ENCODE measurements at regions not wholly inside any gene's neighbourhood (a gene's known extent, or its start where the extent isn't known, plus 50 kb on each side); places are given as distances from the start of the nearest gene placed in this dataset.
A peak's percentile ranks its signal among the peaks of the same experiment; 100 is the strongest.
"Not testable (repeated sequence)": the region's sequence is repeated elsewhere in the genome, so short reads cannot be mapped to it uniquely, and the experiment has no call there.

DNA sequence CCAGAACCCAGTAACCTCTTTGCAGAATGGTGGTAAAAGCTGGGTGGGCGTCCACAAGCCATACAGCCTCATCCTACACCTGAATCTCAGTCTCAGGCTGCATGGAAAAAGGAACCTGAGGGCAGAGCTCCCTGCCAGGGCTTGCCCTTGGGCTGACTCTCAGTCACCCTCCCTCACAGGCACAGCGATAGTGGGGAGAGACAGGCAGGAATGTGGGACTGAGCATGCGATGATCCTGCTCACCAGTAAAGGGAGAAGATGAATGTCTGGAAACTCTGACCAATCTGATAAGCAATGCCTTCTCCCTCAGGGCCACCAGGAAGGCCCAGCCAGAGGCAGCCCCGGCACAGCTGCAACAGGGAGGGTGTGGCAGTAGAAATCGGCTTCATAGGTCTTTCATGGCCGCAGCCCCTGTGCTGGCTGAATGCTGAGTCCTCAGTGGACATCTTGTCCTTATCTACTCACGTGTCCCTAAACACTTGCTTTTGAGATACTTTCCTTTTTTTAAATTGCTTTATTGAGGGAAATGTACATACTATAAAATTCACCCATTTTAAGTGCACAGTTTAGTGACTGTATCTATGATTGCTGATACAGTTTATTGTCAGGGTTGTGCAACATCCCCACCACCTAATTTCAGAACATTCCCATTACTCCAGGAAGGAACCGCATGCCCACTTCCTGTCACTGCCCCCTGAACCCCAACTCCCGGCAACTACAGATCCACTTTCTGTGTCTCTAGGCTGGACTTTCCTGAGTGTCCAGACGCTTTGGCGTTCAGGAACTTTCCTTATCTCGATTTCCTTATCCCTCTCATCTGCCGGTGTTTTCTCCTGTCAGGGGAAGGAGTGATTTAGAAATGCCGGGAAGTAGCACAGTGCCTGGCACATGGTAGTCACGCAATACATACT is 258.1 kb downstream of the PCNX1 start:
- DNase-seq = no peak

DNA sequence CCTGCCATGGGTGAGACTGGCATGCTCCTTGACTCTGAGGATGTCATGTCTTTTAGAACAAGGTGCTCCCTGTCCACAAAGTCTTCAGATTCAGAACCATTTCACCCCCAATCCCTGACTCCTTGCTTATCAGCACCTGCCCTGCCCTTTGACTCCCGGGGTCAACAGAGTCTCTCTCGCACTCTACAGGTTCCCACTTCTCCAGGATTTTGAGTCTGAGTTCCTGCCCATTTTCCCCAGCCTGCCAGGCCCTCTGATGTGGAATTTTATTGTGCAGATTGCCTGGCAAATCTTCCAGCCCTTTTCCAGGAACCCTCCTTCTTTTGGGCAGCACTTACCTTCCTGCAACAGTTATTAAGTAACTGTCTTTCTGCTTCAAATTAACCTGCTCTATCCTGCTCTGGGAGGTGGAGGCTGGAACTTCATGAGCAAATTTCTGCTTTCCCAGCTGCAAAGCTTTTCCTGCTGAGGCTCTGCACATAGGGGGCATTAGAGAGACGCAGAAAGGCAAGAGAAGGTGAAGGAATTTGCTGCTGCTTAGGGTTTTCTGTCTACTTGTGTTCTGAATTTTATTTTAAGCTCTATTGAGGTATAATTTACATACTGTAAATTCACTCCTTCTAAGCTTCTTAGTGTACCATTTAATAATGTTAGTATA is 259.1 kb downstream of the PCNX1 start:
- peak; percentile 18 for DNase-seq

DNA sequence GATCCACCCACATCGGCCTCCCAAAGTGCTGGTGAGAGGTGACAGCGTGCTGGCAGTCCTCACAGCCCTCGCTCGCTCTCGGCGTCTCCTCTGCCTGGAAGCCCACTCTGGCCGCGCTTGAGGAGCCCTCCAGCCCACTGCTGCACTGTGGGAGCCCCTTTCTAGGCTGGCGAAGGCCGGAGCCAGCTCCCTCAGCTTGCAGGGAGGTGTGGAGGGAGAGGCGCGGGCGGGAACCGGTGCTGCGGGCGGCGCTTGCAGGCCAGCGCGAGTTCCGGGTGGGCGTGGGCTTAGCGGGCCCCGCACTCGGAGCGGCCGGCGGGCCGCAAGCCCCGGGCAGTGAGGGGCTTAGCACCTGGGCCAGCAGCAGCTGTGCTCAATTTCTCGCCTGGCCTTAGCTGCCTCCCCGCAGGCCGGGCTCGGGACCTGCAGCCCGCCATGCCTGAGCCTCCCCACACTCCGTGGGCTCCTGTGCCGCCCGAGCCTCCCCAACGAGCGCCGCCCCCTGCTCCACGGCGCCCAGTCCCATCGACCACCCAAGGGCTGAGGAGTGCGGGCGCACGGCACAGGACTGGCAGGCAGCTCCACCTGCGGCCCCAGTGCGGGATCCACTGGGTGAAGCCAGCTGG is 260.2 kb downstream of the PCNX1 start:
- DNase-seq = not testable (repeated sequence)

DNA sequence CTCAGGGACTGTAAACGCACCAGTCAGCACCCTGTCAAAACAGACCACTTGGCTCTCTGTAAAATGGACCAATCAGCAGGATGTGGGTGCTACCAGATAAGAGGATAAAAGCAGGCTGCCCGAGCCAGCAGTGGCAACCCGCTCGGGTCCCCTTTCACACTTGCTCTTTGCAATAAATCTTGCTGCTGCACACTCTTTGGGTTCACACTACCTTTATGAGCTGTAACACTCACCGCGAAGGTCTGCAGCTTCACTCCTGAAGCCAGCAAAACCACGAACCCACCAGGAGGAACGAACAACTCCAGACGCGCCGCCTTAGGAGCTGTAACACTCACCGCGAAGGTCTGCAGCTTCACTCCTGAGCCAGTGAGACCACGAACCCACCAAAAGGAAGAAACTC is 260.9 kb downstream of the PCNX1 start:
- DNase-seq = peak; percentile 74

DNA sequence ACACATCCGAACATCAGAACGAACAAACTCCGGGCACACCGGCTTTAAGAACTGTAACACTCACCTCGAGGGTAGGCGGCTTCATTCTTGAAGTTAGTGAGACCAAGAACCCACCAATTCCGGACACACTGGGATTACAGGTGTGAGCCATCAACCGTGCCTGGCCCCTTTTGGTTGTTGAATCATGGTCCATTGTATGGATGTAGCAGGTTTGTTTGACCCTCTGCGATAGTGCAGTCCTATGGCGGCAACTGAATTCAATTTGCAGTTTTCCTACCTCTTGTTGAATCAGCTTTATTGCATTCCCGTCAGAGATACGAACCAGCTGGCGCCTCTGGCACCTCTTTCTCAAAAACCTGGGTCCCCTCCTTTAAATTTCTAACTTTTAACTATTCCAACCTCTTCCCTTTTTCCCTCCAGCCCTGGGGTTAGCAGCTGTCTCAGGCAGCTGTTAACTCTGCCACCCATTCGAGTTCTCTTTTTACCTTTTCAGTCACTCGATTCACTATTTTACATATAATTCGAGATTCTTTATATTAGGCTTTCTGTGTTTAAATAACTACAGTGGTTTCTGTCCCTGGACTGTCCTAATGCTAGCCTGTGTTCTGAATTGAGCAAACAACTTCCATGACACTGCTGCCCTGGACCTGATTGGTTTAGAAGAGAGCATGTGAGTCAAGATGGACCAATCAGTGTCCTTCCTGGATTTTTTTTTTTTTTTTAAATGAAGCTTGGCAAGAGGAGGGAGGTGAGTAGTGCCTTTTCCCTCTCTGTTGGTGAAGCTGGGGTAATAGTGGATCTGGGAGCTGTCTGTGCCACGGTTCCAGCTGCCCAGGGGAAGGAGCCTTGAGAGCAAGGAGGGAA is 261.5 kb downstream of the PCNX1 start:
- peak; percentile 8 for DNase-seq

DNA sequence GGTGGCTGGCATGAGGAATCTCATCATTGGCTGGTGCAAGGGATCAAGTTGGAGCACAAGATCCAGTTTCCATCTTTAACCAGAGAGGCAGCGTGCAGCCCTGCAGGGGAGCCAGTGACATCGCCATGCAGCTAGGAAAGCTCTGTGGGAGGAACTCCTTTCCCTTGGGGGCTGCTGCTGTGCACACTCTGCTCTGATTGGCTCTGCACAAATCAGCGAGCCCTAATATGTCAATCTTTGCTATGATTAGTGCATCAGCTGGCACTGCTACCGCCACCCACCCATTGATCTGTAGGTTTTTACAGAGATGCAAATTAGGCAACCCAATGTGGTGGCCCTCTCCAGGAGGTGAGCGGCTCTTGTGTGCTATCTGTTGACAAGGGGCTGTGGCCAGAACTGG is 262.6 kb downstream of the PCNX1 start:
- DNase-seq = no peak

DNA sequence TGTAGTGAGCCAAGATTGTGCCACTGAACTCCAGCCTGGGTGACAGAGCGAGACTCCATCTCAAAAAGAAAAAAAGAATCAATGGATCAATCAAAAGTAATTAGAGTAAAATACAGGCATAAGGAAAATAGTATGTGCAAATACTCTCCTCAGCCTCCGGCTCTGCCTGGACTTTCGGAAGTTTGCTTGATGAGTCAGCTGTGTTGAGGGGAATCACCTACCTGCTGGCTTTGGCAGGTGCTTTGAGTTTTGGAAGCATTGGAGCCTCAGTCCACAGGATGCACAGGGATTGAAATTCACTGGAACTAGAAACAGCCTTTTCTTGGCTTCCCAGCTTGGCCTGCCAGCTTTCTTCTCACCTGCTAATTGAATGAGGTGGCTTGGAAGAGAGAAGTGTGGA is 268.2 kb downstream of the PCNX1 start:
- no peak for DNase-seq

DNA sequence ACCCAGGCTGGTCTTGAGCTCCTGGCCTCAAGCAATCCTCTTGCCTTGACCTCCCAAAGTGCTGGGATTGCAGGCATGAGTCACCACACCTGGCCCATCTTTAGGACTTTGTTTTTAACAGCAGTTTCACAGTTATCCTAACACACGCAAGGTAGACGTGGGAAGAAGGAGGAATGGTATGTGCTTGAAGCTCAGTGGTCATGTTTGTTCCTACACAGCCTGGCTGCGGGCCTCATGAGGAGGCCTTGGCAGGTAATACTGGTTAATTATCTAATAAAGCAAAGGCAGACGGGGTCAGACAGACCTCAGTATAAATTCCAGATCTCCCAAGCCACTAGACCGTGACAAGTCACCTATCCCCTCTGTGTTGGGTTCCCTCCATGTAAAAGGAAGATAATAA is 271.8 kb downstream of the PCNX1 start:
- DNase-seq = no peak

DNA sequence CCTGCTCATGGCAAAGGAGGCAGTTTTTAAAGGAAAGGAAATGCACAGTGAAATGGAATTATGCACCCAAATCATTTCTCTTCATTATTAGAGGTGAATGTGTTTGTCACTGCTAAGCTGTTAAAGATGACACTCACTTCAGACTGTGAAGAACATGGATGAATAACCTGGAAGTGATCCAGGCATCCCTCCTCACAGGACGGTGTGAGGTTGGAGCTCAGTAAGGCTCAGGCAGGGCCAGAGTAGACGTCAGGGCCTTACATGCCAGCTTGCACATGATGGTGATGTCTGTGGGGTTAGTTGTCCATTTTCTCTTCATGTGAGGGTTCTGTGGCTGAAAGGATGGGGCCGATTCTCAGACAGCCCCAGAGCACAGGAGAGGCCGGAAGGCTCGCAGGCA is 273.1 kb downstream of the PCNX1 start:
- DNase-seq = no peak

DNA sequence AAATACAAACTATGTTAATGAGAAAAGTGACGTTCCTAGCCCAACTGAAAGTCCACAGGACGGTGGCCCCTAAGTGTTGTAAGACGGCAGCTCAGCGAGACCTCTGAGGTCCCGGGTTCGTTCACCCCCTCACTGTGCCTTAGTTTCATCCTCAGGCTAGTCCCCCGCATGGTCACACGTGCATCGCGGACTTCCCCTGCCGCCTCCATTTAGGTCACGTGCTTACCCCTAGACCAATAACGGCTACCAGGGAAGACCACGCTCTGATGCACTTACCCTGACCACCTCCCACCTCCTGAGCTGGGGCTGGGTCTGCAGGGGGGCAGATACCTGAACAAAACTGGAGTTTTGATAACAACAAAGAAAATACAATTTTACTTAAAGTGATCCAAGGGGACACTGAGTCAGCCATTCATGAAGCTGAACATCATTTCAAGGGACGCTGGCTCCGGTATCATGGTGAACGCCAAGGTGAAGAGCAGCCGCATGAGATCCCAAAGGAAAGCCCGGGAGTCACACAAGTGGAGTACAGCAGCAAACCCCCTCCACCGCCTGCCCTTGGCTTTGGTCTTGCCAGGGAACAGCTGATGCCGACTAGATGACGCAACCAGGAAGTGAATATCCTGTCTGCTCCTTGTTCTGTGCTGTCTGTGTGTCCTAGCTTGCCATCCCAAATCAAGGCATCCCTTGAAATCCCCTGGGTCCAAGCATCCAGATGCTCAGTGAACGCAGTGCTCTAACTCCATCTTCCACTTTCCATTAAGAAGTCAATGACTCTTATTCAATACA is 274.1 kb downstream of the PCNX1 start:
- no peak for DNase-seq

DNA sequence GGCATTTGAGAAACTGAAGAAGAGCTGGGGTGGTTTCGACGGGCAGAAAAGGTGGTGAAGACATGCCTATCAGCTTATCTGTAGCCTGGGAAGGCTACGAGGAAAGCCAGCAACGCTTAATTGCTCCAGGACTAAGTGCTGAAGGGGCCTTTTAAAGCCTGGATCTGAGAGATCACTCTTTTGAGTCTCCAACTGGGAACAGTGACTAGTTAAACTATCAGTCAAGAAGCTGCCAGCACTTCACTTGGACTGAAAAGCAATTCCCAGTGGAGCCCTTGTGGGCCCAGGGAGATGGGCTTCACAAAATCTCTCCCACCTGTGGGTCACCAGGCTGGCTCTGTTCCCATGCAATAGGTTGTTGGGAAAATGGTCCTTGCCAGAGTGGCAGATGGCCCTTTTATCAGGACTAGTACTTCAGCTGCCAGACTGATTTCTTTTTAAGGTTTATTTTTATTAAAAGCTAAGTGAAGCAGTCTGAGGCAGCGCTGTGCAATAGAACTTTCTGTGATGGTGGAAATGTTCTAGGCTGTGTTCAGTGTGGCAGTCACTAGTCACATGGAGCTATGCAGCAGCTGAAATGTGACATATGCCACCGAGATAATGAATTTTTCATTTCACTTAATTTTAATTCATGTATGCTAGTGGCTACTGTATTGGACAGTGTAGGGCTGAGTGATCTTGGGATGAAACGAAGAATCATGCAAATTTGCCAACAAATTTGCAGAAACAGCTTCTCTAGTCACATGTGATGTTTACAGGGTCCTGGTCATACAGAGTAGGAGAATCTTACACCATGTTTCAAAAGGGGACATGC is 276.8 kb downstream of the PCNX1 start:
- no peak for DNase-seq

DNA sequence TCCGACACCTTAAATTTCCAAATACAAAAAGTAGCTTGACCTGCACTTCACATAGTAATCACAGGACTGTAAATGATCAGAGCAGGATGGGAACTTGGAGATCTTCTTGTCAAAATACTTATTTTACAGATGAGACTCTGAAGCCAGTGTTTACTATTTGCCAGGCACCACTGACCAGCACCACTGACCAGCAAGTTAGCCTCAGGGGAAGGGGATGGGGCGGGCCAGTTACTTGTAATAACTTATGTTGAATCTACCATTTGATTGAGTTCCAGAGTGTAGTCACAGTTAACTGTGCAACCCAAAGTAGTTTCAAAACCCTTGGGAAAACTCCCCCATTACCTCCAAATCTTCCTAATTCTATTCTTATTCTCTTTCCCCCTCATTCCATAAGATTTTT is 278.4 kb downstream of the PCNX1 start:
- DNase-seq = no peak

DNA sequence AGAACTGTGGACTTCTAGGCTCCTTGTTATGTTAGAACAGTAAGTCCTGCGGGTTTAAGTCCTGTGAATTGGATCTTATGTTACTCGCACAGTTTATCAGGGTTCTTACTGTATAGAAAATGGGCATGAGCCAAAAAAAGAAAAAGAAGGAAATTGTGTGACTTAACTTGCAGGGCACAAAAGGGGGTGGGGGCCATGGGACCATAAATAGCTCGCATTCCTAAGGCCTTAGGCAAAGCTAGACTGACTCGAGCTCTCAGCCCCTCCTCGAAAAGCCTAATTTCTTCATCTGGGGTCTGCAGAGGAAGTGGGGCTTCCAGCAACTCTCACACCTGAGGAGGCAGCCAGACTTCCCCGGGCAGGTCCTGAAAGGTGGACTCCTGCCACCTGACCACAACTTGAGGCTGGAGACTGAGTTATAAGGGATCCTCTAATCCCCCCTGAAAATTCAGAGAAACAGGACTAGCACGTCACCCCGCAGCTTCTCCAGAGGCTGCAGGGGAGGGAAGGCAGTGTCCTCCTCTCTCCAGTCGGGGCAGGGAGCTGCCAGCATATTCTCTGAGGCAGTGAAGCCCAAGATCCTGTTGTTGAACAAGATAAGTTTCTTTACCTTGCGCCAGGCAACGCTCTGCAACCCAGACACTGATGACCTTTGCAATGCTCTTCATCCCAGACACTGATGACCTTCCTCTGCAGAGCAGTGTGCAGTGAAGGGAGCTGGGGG is 280.5 kb downstream of the PCNX1 start:
- no peak for DNase-seq

DNA sequence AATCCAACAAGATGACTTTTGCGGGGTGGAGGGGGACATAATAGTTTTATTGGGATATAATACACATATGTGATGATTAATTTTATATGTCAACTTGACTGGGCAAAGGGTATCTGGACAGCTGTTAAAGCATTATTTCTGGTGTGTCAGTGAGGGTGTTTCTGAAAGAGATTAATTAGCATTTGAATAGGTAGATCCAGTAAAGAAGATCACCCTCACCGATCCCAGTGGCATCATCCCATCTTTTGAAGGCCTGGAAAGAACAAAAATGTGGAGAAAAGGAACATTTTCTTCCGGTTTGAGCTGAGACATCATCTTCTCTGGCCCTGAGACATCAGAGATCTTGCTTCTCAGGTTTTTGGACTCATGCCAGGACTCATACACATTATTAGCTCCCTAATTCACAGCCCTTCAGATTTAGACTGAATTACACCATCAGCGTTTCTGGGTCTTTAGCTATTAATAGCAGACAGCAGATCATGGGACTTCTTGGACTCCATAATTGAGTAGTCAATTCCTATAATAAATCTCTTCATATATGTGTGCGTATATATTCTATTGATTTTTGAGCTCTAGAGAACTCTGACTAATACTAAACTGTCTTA is 283.6 kb downstream of the PCNX1 start:
- no peak for DNase-seq

DNA sequence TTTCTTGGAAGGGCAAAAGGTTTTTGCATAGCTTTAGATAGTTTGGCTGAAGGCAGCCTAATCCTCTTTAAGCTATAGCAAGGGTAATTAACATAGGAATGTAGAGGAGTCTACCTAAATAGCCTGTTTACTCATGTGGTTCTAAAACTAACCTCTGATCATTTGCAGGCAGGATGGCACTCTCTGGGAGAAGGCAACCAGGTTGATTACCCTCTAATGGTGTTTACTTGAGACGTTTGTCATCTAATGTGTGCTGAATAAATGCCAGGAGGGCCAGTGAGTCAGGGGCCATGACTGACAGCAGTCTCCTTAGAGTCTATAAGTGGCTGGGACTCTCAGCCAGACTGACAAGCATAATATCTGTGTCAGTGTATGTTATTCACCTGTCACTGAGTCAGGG is 286.4 kb downstream of the PCNX1 start:
- DNase-seq = no peak

DNA sequence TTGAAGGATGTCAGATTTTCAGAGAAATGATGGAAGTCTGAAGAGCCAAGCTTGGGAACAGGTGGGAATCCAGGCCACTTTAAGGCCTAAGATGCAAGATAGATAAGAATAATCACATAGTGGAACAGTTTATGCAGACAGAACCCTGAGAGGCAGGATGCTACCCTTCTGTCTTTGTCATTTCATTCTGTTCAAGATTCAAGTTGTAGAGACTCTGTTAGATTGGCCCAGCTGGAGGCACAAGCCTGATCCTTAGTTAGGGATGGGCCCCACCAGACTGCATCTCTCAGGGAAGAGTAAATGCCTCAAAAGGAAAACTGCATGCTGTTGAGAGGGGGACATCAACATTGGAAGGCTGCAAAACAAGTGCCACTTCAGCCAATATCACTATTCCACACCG is 287.0 kb downstream of the PCNX1 start:
- no peak for DNase-seq

DNA sequence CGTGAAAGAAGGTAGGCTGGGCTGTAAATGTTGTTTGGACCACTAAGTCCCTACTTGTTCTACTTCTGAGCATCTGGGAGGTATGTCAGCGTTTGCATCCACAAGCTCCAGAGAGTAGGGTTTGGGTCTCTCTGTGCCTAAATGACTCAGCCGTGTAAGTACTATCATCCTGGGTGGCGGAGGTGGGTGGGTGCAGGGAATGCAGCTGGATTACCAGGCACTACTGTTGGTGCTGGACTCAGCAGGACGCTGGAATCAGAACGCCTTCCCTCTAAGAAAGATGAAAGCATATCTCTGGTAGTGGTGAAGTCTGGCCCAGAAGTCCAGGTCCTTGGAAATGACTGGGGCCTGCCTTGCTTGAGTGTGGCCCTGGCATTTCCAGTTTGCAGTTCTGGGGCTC is 289.7 kb downstream of the PCNX1 start:
- DNase-seq = no peak

DNA sequence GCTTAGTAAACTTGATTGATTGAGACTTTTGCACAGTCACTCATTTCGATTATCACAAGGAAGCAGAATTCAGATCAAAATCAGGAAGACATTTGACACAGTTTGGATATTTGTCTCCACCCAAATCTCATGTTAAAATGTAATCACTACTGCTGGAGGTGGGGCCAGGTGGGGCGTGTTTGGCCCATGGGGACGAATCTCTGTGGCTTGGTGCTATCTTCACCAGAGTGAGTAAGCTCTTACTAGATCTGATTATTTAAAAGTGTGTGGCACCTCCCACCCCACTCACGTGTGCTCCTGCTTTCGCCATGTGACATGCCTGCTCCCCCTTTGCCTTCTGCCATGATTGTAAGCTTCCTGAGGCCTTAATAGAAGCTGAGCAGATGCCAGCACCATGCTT is 291.4 kb downstream of the PCNX1 start:
- no peak for DNase-seq

DNA sequence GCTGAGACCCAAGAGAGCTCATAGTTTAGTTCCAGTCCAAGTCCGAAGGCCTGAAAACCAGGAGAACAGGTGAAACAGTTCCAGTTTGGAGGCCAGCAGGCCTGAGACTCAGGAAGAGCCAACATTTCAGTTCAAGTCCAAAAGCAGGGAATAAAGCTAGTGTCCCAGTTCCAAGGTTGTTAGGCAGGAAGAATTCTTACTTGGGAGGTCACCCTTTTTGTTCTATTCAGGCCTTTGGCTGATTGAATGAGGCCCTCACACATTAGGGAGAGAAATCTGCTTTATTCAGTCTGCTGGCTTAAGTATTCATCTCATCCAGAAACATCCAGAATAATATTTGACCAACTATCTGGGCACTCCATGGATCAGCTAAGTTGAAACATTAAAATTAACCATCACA is 294.6 kb downstream of the PCNX1 start:
- no peak for DNase-seq

DNA sequence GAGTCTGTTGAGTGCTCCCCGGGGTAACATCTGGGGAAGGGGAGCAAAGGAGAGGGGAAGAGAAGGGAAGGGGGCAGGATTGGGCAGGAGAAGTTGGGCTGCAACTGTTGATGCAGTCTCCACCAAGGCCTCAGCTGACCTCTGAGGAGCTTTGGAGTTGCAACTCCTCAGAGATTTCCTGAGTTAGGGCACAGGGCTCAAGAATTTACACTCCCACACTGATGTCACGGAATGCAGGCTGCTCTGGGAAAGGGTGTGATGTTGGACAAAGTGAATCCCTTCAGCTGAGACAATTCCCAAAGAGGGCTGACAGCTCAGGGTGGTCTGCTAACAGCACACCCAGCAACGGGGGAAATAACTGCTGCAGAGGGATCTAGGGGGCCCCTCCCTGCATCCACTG is 295.6 kb downstream of the PCNX1 start:
- DNase-seq = no peak

All from activated CD4-positive, alpha-beta T cell treated with anti-CD3 and anti-CD28 coated beads, Interleukin-10, Interleukin-2, amounts not matched to agents 100 ng/mL and 50 ng/mL, durations not matched to agents 16 hours and 8 hours (primary cell).